ENCODE measurements at regions not wholly inside any gene's neighbourhood (a gene's known extent, or its start where the extent isn't known, plus 50 kb on each side); places are given as distances from the start of the nearest gene placed in this dataset.
A peak's percentile ranks its signal among the peaks of the same experiment; 100 is the strongest.

- peak; percentile 92 for DNase-seq (ENCODE audit: low read depth)
- H3K4me3 ChIP-seq (ENCODE audit: low read depth, low read length), result no peak overlapping the region
Observed at GRCh38 chr10:35707642-35708425, 65.7 kb upstream of the FZD8 start.

- H3K4me3 ChIP-seq (ENCODE audit: low read depth, low read length), result no peak overlapping the region
- no peak for DNase-seq (ENCODE audit: low read depth)
Observed at GRCh38 chr10:35706959-35707358, 64.9 kb upstream of the FZD8 start.

- DNase-seq (ENCODE audit: low read depth), result no peak
- H3K4me3 ChIP-seq (ENCODE audit: low read depth, low read length), result no peak overlapping the region
Observed at GRCh38 chr10:35705671-35706070, 63.6 kb upstream of the FZD8 start.

GRCh38 chr10:35705051-35705450 lies 63.0 kb upstream of the FZD8 start:
- no peak overlapping the region for H3K4me3 ChIP-seq (ENCODE audit: low read depth, low read length)
- DNase-seq (ENCODE audit: low read depth), result no peak

GRCh38 chr10:35704401-35704800 lies 62.3 kb upstream of the FZD8 start:
- DNase-seq (ENCODE audit: low read depth), result no peak
- no peak overlapping the region for H3K4me3 ChIP-seq (ENCODE audit: low read depth, low read length)

- no peak for DNase-seq (ENCODE audit: low read depth)
- no peak overlapping the region for H3K4me3 ChIP-seq (ENCODE audit: low read depth, low read length)
Observed at GRCh38 chr10:35700487-35700882, 58.4 kb upstream of the FZD8 start.

- no peak for DNase-seq (ENCODE audit: low read depth)
Observed at GRCh38 chr10:35699848-35700486, 57.9 kb upstream of the FZD8 start.

GRCh38 chr10:35696392-35697287 lies 54.5 kb upstream of the FZD8 start:
- no peak for DNase-seq (ENCODE audit: low read depth)
- no peak overlapping the region for H3K4me3 ChIP-seq (ENCODE audit: low read depth, low read length)

More at GRCh38 chr10:35699848-35700486, 57.9 kb upstream of the FZD8 start:
- H3K4me3 ChIP-seq (ENCODE audit: low read depth, low read length), result no peak overlapping the region

- DNase-seq (ENCODE audit: low read depth), result no peak
- H3K4me3 ChIP-seq (ENCODE audit: low read depth, low read length), result no peak overlapping the region
Observed at GRCh38 chr10:35693800-35694199, 51.7 kb upstream of the FZD8 start.

Data from skeletal muscle cell (primary cell).